IMR-90 (cell line): ENCODE measurements at regions not wholly inside any gene's neighbourhood (a gene's known extent, or its start where the extent isn't known, plus 50 kb on each side); places are given as distances from the start of the nearest gene placed in this dataset.

Source experiments
- ATAC-seq: fragments of 200-7000 bp; cut with Tn5 transposase; 2 replicates; pipeline ENCODE4 v1.9.1; 2020; ENCODE audit warnings: low read depth, mild to moderate bottlenecking, moderate library complexity
- BruUV-seq: library from RNA; stranded (reverse); fragments of 400-500 nt; replicated peaks from 2 replicates; lab custom pipeline; 2021; lab: Mats Ljungman, UMichigan
- CTCF ChIA-PET: fragments of 300-600 bp; formaldehyde crosslinking; extraction: SDS; loops from one replicate; lab custom pipeline; 2021; ENCODE audit warnings: antibody characterized with exemption; lab: Yijun Ruan, JAX
- POLR2A ChIA-PET: fragments of 300-600 bp; sonication (Branson Sonifier 250); formaldehyde crosslinking; loops from one replicate; lab custom pipeline; 2022; ENCODE audit warnings: antibody characterized with exemption; ENCODE audit not compliant: unreplicated experiment; lab: Charles Lee
- DNase-seq: peaks from one replicate; pipeline ENCODE4 v3.0.0; 2013
- H2AFZ ChIP-seq: replicated peaks from 2 replicates; pipeline ENCODE3; 2013; ENCODE audit warnings: low read length, mild to moderate bottlenecking; ENCODE audit not compliant: poor library complexity
- H2AK5ac ChIP-seq: 2 replicates; pipeline ENCODE4 v1.6.1; 2013; ENCODE audit warnings: low read depth, low read length, inconsistent platforms
- H2AK9ac ChIP-seq: replicated peaks from 2 replicates; pipeline ENCODE3; 2013; ENCODE audit warnings: mild to moderate bottlenecking, low read depth, low read length, moderate library complexity; ENCODE audit not compliant: poor library complexity
- H2BK120ac ChIP-seq: 2 replicates; pipeline ENCODE4 v1.6.1; 2013; ENCODE audit warnings: low read depth, low read length, inconsistent platforms
- H2BK15ac ChIP-seq: 3 replicates; pipeline ENCODE4 v1.6.1; 2013; ENCODE audit warnings: low read depth, low read length, inconsistent platforms
- H2BK20ac ChIP-seq: 2 replicates; pipeline ENCODE4 v1.6.1; 2013; ENCODE audit warnings: low read depth, mild to moderate bottlenecking, inconsistent platforms, low read length, moderate library complexity
- H2BK5ac ChIP-seq: 2 replicates; pipeline ENCODE4 v1.6.1; 2013; ENCODE audit warnings: mild to moderate bottlenecking, low read depth, low read length, inconsistent platforms; ENCODE audit not compliant: poor library complexity, severe bottlenecking
- H3K14ac ChIP-seq: replicated peaks from 2 replicates; pipeline ENCODE4 v1.6.1; 2013; ENCODE audit warnings: low read depth, low read length, inconsistent platforms
- H3K18ac ChIP-seq: 2 replicates; pipeline ENCODE4 v1.6.1; 2013; ENCODE audit warnings: low read depth, low read length, control low read depth
- H3K23ac ChIP-seq: 2 replicates; pipeline ENCODE4 v1.6.1; 2013; ENCODE audit warnings: low read depth, low read length, inconsistent platforms
- H3K27ac ChIP-seq: 2 replicates; pipeline ENCODE4 v1.5.1; 2013; ENCODE audit warnings: mild to moderate bottlenecking, control low read depth, low read length; ENCODE audit not compliant: insufficient read depth
- H3K27me3 ChIP-seq: 2 replicates; pipeline ENCODE4 v1.6.1; 2013; ENCODE audit warnings: low read length; ENCODE audit not compliant: control insufficient read depth, insufficient read depth
- H3K36me3 ChIP-seq: 2 replicates; pipeline ENCODE4 v1.6.1; 2013; ENCODE audit warnings: low read length, mixed read lengths; ENCODE audit not compliant: control insufficient read depth, insufficient read depth
- H3K4ac ChIP-seq: 2 replicates; pipeline ENCODE4 v1.6.1; 2013; ENCODE audit warnings: low read depth, low read length, inconsistent platforms
- H3K4me1 ChIP-seq: 2 replicates; pipeline ENCODE4 v1.6.1; 2013; ENCODE audit warnings: low read length, mixed read lengths; ENCODE audit not compliant: control insufficient read depth, insufficient read depth
- H3K4me2 ChIP-seq: 2 replicates; pipeline ENCODE4 v1.6.1; 2013; ENCODE audit warnings: low read depth, mild to moderate bottlenecking, control low read depth, low read length, moderate library complexity
- H3K4me3 ChIP-seq: 2 replicates; pipeline ENCODE4 v1.5.1; 2013; ENCODE audit warnings: low read depth, mild to moderate bottlenecking, control low read depth, low read length, moderate library complexity; ENCODE audit not compliant: insufficient read depth
- H3K56ac ChIP-seq: 2 replicates; pipeline ENCODE4 v1.6.1; 2013; ENCODE audit warnings: low read length, inconsistent platforms; ENCODE audit not compliant: insufficient read depth; ENCODE audit errors: extremely low read depth
- H3K79me1 ChIP-seq, 2 experiments: 2 replicates each; pipeline ENCODE4 v1.6.1; 2013; ENCODE audit warnings: low read length in 2 of 2, inconsistent platforms in 1 of 2, low read depth in 1 of 2
- H3K9ac ChIP-seq: 2 replicates; pipeline ENCODE4 v1.6.1; 2013; ENCODE audit warnings: low read depth, low read length, control low read depth
- H3K9me1 ChIP-seq: 2 replicates; pipeline ENCODE4 v1.6.1; 2013; ENCODE audit warnings: low read length, inconsistent platforms; ENCODE audit not compliant: insufficient read depth
- H3K9me3 ChIP-seq: 2 replicates; pipeline ENCODE4 v1.6.1; 2013; ENCODE audit warnings: low read length; ENCODE audit not compliant: control insufficient read depth, insufficient read depth
- H4K20me1 ChIP-seq: 2 replicates; pipeline ENCODE4 v1.6.1; 2013; ENCODE audit warnings: low read length, inconsistent platforms; ENCODE audit not compliant: insufficient read depth
- H4K5ac ChIP-seq: 2 replicates; pipeline ENCODE4 v1.6.1; 2013; ENCODE audit warnings: mild to moderate bottlenecking, low read depth, low read length, control low read depth
- H4K8ac ChIP-seq, 2 experiments: 2 replicates each; pipeline ENCODE4 v1.6.1; 2013; ENCODE audit warnings: low read depth in 2 of 2, low read length in 2 of 2, control low read depth in 1 of 2, inconsistent platforms in 1 of 2
- H4K91ac ChIP-seq: 2 replicates; pipeline ENCODE4 v1.6.1; 2013; ENCODE audit warnings: low read depth, low read length, inconsistent platforms; ENCODE audit not compliant: insufficient read depth
- BHLHE40 ChIP-seq: fragments of 150-350 bp; IDR thresholded peaks from 2 replicates; pipeline ENCODE4 v1.6.1; 2016; ENCODE audit warnings: mild to moderate bottlenecking, low read depth, low read length
- CEBPB ChIP-seq: IDR thresholded peaks from 2 replicates; pipeline ENCODE4 v1.6.1; 2012; ENCODE audit warnings: low read depth, low read length, improper control_type of control experiment
- CHD1 ChIP-seq: IDR thresholded peaks from 2 replicates; pipeline ENCODE4 v1.6.1; 2012; ENCODE audit warnings: low read depth, low read length, improper control_type of control experiment
- CTCF ChIP-seq: conservative IDR thresholded peaks from 2 replicates; pipeline ENCODE4 v1.5.1; 2012; ENCODE audit warnings: mild to moderate bottlenecking, low read depth, low read length, improper control_type of control experiment
- FOS ChIP-seq: fragments of 150-350 bp; IDR thresholded peaks from 2 replicates; pipeline ENCODE4 v1.6.1; 2016; ENCODE audit warnings: low read depth, low read length
- MAFK ChIP-seq: IDR thresholded peaks from 2 replicates; pipeline ENCODE4 v1.6.1; 2012; ENCODE audit warnings: low read depth, low read length, improper control_type of control experiment
- MAZ ChIP-seq: IDR thresholded peaks from 2 replicates; pipeline ENCODE4 v1.6.1; 2012; ENCODE audit warnings: low read depth, mild to moderate bottlenecking, low read length, improper control_type of control experiment, moderate library complexity, borderline replicate concordance
- MXI1 ChIP-seq: IDR thresholded peaks from 2 replicates; pipeline ENCODE4 v1.6.1; 2012; ENCODE audit warnings: low read depth, mild to moderate bottlenecking, low read length, moderate library complexity, borderline replicate concordance
- NFE2L2 ChIP-seq: fragments of 150-350 bp; IDR thresholded peaks from 2 replicates; pipeline ENCODE4 v1.6.1; 2016; ENCODE audit warnings: low read depth, mild to moderate bottlenecking, low read length
- POLR2A ChIP-seq: IDR thresholded peaks from 2 replicates; pipeline ENCODE4 v1.6.1; 2012; ENCODE audit warnings: mild to moderate bottlenecking, low read depth, low read length
- RAD21 ChIP-seq: IDR thresholded peaks from 2 replicates; pipeline ENCODE4 v1.6.1; 2012; ENCODE audit warnings: low read length, improper control_type of control experiment
- RCOR1 ChIP-seq: IDR thresholded peaks from 2 replicates; pipeline ENCODE4 v1.6.1; 2012; ENCODE audit warnings: mild to moderate bottlenecking, low read length, improper control_type of control experiment; ENCODE audit not compliant: insufficient replicate concordance
- RFX5 ChIP-seq: IDR thresholded peaks from 2 replicates; pipeline ENCODE4 v1.8.0; 2012; ENCODE audit warnings: low read depth, mild to moderate bottlenecking, low read length, moderate library complexity
- SMC3 ChIP-seq: fragments of 150-350 bp; IDR thresholded peaks from 2 replicates; pipeline ENCODE4 v1.6.1; 2016; ENCODE audit warnings: low read depth, mild to moderate bottlenecking, antibody characterized with exemption, low read length, moderate library complexity
- USF2 ChIP-seq: fragments of 150-350 bp; IDR thresholded peaks from 2 replicates; pipeline ENCODE4 v1.6.1; 2017; ENCODE audit warnings: mild to moderate bottlenecking, antibody characterized with exemption, low read length, low read depth
- WGBS, 2 experiments: methylation state at CpG; one replicate each; pipeline versions ENCODE4 v1.1.5 to v1.1.7; 2013; ENCODE audit warnings: missing lambda C conversion rate in 2 of 2; ENCODE audit not compliant: insufficient read length in 1 of 2; ENCODE audit errors: extremely low coverage in 2 of 2; 5-methylcytosine and 5-hydroxymethylcytosine counted together
- dilution Hi-C: fragments of 300-500 bp; cut with HindIII; formaldehyde crosslinking; loops from one replicate; pipeline ENCODE4 v1.14.3; 2018; ENCODE audit warnings: low sequenced_read_pairs; ENCODE audit not compliant: unreplicated experiment
- in situ Hi-C: fragments of 300-500 bp; cut with MboI; formaldehyde crosslinking; loops from 3 replicates; pipeline ENCODE4 v1.14.3; 2019; ENCODE audit warnings: low sequenced_read_pairs, inconsistent platforms, mixed read lengths
- intact Hi-C: fragments of 100-400 bp; cut with micrococcal nuclease; formaldehyde crosslinking; loops from 2 replicates; pipeline ENCODE4 v1.10.0; 2022
- TF ChIP-seq, protein P1 (sequence below): fragments of 150-350 bp; IDR thresholded peaks from 2 replicates; pipeline ENCODE4 v1.6.1; 2016; ENCODE audit warnings: low read depth, mild to moderate bottlenecking, low read length, moderate library complexity, borderline replicate concordance

- no peak overlapping the region for H3K4me3 ChIP-seq
- ATAC-seq (no peak), DNase-seq (no peak)
- H2AK5ac ChIP-seq = no peak overlapping the region
- no peak overlapping the region for H2AK9ac ChIP-seq
- no peaks in the 10 kb centered on the region for H3K27me3 ChIP-seq
- H4K20me1 ChIP-seq = no peaks in the 10 kb centered on the region
- intact Hi-C loops (no loop called here), dilution Hi-C loops (no loop called here), in situ Hi-C loops (no loop called here)
- H3K56ac ChIP-seq = no peak overlapping the region
- H3K4ac ChIP-seq = no peak overlapping the region
- TF ChIP-seq RAD21 (no peak), FOS (no peak), MXI1 (no peak), BHLHE40 (no peak), NFE2L2 (no peak), POLR2A (no peak), RCOR1 (no peak), CHD1 (no peak), SMC3 (no peak), CTCF (no peak), MAZ (no peak), USF2 (no peak), RFX5 (no peak), CEBPB (no peak), MAFK (no peak)
- TF ChIP-seq, protein P1, sequence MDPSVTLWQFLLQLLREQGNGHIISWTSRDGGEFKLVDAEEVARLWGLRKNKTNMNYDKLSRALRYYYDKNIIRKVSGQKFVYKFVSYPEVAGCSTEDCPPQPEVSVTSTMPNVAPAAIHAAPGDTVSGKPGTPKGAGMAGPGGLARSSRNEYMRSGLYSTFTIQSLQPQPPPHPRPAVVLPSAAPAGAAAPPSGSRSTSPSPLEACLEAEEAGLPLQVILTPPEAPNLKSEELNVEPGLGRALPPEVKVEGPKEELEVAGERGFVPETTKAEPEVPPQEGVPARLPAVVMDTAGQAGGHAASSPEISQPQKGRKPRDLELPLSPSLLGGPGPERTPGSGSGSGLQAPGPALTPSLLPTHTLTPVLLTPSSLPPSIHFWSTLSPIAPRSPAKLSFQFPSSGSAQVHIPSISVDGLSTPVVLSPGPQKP = no peak
- H3K9me3 ChIP-seq = no peaks in the 10 kb centered on the region
- no peak overlapping the region for H3K18ac ChIP-seq
- no peaks in the 10 kb centered on the region for H3K9me1 ChIP-seq
- H3K36me3 ChIP-seq = no peaks in the 10 kb centered on the region
- no CpG with 5 or more reads among the region's 4 CpGs for WGBS, 2 experiments
- H2BK15ac ChIP-seq = no peak overlapping the region
- H3K4me2 ChIP-seq = no peak overlapping the region
- H3K79me1 ChIP-seq = no peaks in the 10 kb centered on the region
- H3K14ac ChIP-seq = no peak overlapping the region
- BruUV-seq = no TSS peak
- H2BK120ac ChIP-seq = no peak overlapping the region
- H3K9ac ChIP-seq = no peak overlapping the region
- H3K4me1 ChIP-seq = no peaks in the 10 kb centered on the region
- H2BK20ac ChIP-seq = no peak overlapping the region
- H3K23ac ChIP-seq = no peak overlapping the region
- no peak overlapping the region for H4K5ac ChIP-seq
- H4K8ac ChIP-seq = no peak overlapping the region
- ChIA-PET CTCF (no interaction called here), POLR2A (no interaction called here)
- H3K27ac ChIP-seq = no peak overlapping the region
- H2AFZ ChIP-seq = no peak overlapping the region
- no peak overlapping the region for H4K91ac ChIP-seq
- H2BK5ac ChIP-seq = no peak overlapping the region
Observed at GRCh38 chr3:143215059-143215458, 95.5 kb downstream of the CHST2 start.
